ENCODE measurements at regions not wholly inside any gene's neighbourhood (a gene's known extent, or its start where the extent isn't known, plus 50 kb on each side); places are given as distances from the start of the nearest gene placed in this dataset.
"Not testable (repeated sequence)": the region's sequence is repeated elsewhere in the genome, so short reads cannot be mapped to it uniquely, and the experiment has no call there.

DNA sequence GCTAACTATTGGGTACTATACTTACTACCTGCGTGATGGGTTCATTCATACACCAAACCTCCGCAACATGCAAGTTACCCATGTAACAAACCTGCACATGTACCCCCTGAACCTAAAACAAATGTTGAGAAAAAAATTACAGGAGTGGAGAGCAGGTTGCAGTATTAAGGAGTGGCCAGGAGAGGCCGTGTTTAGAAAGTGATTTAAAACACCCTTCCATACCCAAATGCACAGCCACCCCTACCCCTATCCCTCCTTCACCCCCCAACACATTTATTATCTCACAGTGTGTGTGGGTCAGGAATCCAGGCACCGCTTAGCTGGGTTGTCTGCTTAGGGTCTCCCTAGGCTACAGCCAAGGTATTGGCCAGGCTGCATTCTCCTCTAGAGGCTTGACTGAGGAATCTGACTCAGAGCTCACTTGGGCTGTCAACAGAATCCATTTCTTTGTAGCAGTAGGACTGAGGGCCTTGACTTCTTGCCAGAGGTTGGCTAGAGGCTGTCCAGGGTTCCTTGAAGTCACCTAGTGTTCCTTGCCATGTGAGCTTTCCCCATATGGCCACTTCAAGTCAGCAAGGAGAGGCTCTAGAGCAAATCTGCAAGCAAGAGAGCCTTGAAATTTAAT, 115.3 kb upstream of the NBPF8 start:
- H3K27ac ChIP-seq (ENCODE audit: low read depth, low read length); CTCF ChIA-PET; POLR2A ChIA-PET; H3K9me3 ChIP-seq (ENCODE audit: control insufficient read depth, insufficient read depth, low read length); H3K4me3 ChIP-seq (ENCODE audit: low read depth, low read length); H3K27me3 ChIP-seq (ENCODE audit: control insufficient read depth, insufficient read depth, low read length); DNase-seq (ENCODE audit: low read depth, low spot score): not testable (repeated sequence)

- DNase-seq (ENCODE audit: low read depth, low spot score); POLR2A ChIA-PET; H3K27ac ChIP-seq (ENCODE audit: low read depth, low read length); H3K9me3 ChIP-seq (ENCODE audit: control insufficient read depth, insufficient read depth, low read length); H3K27me3 ChIP-seq (ENCODE audit: control insufficient read depth, insufficient read depth, low read length); CTCF ChIA-PET; H3K4me3 ChIP-seq (ENCODE audit: low read depth, low read length): not testable (repeated sequence)
Observed at GRCh38 chr1:120298487-120298886, 116.3 kb upstream of the NBPF8 start.

DNA sequence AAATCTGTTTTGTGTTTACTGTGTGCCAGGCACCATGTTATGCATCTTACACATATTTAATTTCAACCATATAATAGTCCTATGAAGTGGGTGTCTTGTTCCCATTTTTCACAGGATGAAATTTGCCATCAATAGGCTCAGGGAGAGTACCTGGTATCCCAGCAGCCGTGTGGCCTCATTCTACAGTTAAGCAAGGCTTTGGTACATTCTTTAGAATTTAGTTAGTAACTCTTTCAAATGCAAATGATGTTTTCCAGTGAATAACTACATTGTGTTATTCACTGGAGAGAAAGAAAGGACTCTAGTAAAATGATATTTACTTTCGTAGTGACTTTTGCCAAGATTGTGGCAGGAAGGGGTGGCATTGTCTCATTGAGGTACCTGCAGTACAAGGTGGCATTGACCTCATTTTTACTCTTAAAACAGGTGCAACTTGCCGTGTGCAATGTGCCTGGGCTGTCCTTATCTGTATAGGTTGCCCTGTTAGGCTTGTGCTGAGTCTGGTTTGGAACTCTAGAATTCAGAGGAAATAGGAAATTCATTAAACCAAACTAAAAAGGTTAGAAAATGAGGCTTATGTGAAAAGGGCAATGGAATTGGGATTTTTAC, 117.4 kb upstream of the NBPF8 start:
- POLR2A ChIA-PET; H3K27ac ChIP-seq (ENCODE audit: low read depth, low read length); H3K27me3 ChIP-seq (ENCODE audit: control insufficient read depth, insufficient read depth, low read length); H3K4me3 ChIP-seq (ENCODE audit: low read depth, low read length); H3K9me3 ChIP-seq (ENCODE audit: control insufficient read depth, insufficient read depth, low read length); CTCF ChIA-PET; DNase-seq (ENCODE audit: low read depth, low spot score): not testable (repeated sequence)

DNA sequence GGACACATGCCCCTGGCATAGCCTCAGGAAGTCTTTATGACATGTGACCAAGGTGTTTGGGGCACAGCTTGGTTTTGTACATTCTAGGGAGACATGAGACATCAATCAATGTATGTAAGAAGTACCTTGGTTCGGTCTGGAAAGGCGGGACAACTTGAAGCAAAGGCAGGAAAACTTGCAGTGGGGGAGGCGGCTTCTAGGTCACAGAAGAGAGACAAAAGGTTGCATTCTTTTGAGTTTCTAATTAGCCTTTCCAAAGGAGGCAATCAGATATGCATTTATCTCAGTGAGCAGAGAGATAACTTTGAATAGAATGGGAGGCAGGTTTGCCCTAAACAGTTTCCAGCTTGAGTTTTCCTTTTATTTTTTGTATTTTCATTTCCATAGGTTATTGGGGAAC, 113.8 kb upstream of the SEC22B start:
- DNase-seq (ENCODE audit: low read depth, low spot score); H3K27me3 ChIP-seq (ENCODE audit: control insufficient read depth, insufficient read depth, low read length); H3K27ac ChIP-seq (ENCODE audit: low read depth, low read length); POLR2A ChIA-PET; H3K4me3 ChIP-seq (ENCODE audit: low read depth, low read length); H3K9me3 ChIP-seq (ENCODE audit: control insufficient read depth, insufficient read depth, low read length); CTCF ChIA-PET: not testable (repeated sequence)

- DNase-seq (ENCODE audit: low read depth, low spot score); H3K9me3 ChIP-seq (ENCODE audit: control insufficient read depth, insufficient read depth, low read length); POLR2A ChIA-PET; H3K4me3 ChIP-seq (ENCODE audit: low read depth, low read length); CTCF ChIA-PET; H3K27ac ChIP-seq (ENCODE audit: low read depth, low read length); H3K27me3 ChIP-seq (ENCODE audit: control insufficient read depth, insufficient read depth, low read length): not testable (repeated sequence)
Observed at GRCh38 chr1:120289601-120290074, 113.3 kb upstream of the SEC22B start.

GRCh38 chr1:120288814-120289600, 112.7 kb upstream of the SEC22B start:
- DNase-seq (ENCODE audit: low read depth, low spot score); POLR2A ChIA-PET; CTCF ChIA-PET; H3K27ac ChIP-seq (ENCODE audit: low read depth, low read length); H3K27me3 ChIP-seq (ENCODE audit: control insufficient read depth, insufficient read depth, low read length); H3K9me3 ChIP-seq (ENCODE audit: control insufficient read depth, insufficient read depth, low read length); H3K4me3 ChIP-seq (ENCODE audit: low read depth, low read length): not testable (repeated sequence)

DNA sequence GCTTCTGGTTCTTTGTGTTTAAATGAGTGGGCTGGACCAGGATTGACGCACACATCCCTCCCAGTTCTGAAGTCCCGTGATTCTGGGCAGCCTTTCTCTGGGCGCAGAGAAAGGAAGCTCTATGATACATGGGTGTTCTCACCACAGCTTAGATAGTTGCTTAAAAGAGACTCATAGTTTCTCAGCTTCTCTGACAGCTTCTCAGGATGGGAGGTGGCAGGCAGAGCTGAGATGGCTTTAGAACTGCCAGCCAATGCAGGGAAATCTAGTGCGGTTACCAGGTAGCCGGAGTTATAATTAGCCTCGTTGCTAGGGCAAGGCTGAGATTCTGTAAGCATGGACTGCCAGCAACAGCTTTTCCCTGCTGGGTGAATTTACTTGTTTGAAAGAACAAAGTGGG, 111.8 kb upstream of the SEC22B start:
- H3K27ac ChIP-seq (ENCODE audit: low read depth, low read length); CTCF ChIA-PET; H3K27me3 ChIP-seq (ENCODE audit: control insufficient read depth, insufficient read depth, low read length); H3K4me3 ChIP-seq (ENCODE audit: low read depth, low read length); POLR2A ChIA-PET; DNase-seq (ENCODE audit: low read depth, low spot score); H3K9me3 ChIP-seq (ENCODE audit: control insufficient read depth, insufficient read depth, low read length): not testable (repeated sequence)

- POLR2A ChIA-PET; CTCF ChIA-PET; H3K27ac ChIP-seq (ENCODE audit: low read depth, low read length); DNase-seq (ENCODE audit: low read depth, low spot score); H3K27me3 ChIP-seq (ENCODE audit: control insufficient read depth, insufficient read depth, low read length); H3K9me3 ChIP-seq (ENCODE audit: control insufficient read depth, insufficient read depth, low read length); H3K4me3 ChIP-seq (ENCODE audit: low read depth, low read length): not testable (repeated sequence)
Observed at GRCh38 chr1:120282744-120283464, 106.6 kb upstream of the SEC22B start.

- H3K9me3 ChIP-seq (ENCODE audit: control insufficient read depth, insufficient read depth, low read length) = not testable (repeated sequence)
Observed at GRCh38 chr1:120278259-120278610, 101.9 kb upstream of the SEC22B start.

GRCh38 chr1:120277428-120278258, 101.3 kb upstream of the SEC22B start:
- DNase-seq (ENCODE audit: low read depth, low spot score); H3K4me3 ChIP-seq (ENCODE audit: low read depth, low read length); CTCF ChIA-PET; H3K9me3 ChIP-seq (ENCODE audit: control insufficient read depth, insufficient read depth, low read length); POLR2A ChIA-PET; H3K27ac ChIP-seq (ENCODE audit: low read depth, low read length); H3K27me3 ChIP-seq (ENCODE audit: control insufficient read depth, insufficient read depth, low read length): not testable (repeated sequence)

More at GRCh38 chr1:120278259-120278610, 101.9 kb upstream of the SEC22B start:
- H3K27ac ChIP-seq (ENCODE audit: low read depth, low read length); H3K27me3 ChIP-seq (ENCODE audit: control insufficient read depth, insufficient read depth, low read length); CTCF ChIA-PET; DNase-seq (ENCODE audit: low read depth, low spot score); POLR2A ChIA-PET; H3K4me3 ChIP-seq (ENCODE audit: low read depth, low read length): not testable (repeated sequence)

GRCh38 chr1:120276710-120277109, 100.4 kb upstream of the SEC22B start:
- H3K9me3 ChIP-seq (ENCODE audit: control insufficient read depth, insufficient read depth, low read length); DNase-seq (ENCODE audit: low read depth, low spot score); CTCF ChIA-PET; H3K27me3 ChIP-seq (ENCODE audit: control insufficient read depth, insufficient read depth, low read length); H3K27ac ChIP-seq (ENCODE audit: low read depth, low read length); H3K4me3 ChIP-seq (ENCODE audit: low read depth, low read length); POLR2A ChIA-PET: not testable (repeated sequence)
